Activated T-helper 2 cell treated with anti-CD3 and anti-CD28 coated beads, Interferon-gamma antibody, Interleukin-2, Interleukin-4, amounts not matched to agents 10 μg/mL and 5 μg/mL and 100 μg/mL, durations not matched to agents 14 hours and 24 hours and 36 hours (primary cell): ENCODE measurements at regions not wholly inside any gene's neighbourhood (a gene's known extent, or its start where the extent isn't known, plus 50 kb on each side); places are given as distances from the start of the nearest gene placed in this dataset.
"Not testable (repeated sequence)": the region's sequence is repeated elsewhere in the genome, so short reads cannot be mapped to it uniquely, and the experiment has no call there.

Experiments used
- DNase-seq: peaks from one replicate; pipeline ENCODE4 v3.0.0; 2021; ENCODE audit warnings: low spot score
- H3K27ac Mint-ChIP-seq: one replicate; pipeline ENCODE4 v1.8.0; 2021; ENCODE audit warnings: mixed read lengths
- H3K27me3 Mint-ChIP-seq: one replicate; pipeline ENCODE4 v1.8.0; 2021; ENCODE audit warnings: low read depth, mixed read lengths
- H3K36me3 Mint-ChIP-seq: one replicate; pipeline ENCODE4 v1.8.0; 2021; ENCODE audit warnings: low read depth, mixed read lengths
- H3K4me1 Mint-ChIP-seq: one replicate; pipeline ENCODE4 v1.8.0; 2021; ENCODE audit warnings: low read depth, mixed read lengths
- H3K4me3 Mint-ChIP-seq: one replicate; pipeline ENCODE4 v1.8.0; 2021; ENCODE audit warnings: low read depth, mild to moderate bottlenecking, moderate library complexity, mixed read lengths
- H3K9me3 Mint-ChIP-seq: one replicate; pipeline ENCODE4 v1.8.0; 2021; ENCODE audit warnings: mixed read lengths
- intact Hi-C: fragments of 100-400 bp; cut with micrococcal nuclease; formaldehyde crosslinking; loops from one replicate; pipeline ENCODE4 v1.15.1; 2023

DNA sequence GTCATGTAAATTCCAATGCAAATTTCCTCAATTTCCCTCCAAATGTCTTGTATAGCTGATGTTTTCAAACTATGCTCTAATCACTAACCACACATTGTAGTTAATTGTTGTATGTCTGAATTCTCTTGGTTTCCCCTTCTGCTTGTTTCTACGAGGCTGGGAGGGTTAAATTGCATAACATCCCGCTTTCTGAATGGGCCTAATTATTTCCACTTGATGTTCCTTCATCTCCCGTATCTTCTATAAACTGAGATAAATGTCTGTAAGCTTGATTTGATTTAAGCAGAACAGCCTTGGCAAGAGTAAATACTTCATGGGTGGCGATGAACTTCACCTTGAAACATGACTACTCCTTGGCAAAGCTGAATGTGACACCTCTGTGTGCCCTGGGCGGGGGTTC lies 72.2 kb downstream of the SERINC2 start:
- Mint-ChIP-seq H3K27me3 (peaks cover 4% of the 10 kb centered on the region), H3K9me3 (peaks cover 2% of the 10 kb centered on the region), H3K4me1 (peaks cover 12% of the 10 kb centered on the region), H3K27ac (no peak overlapping the region), H3K36me3 (no peaks in the 10 kb centered on the region), H3K4me3 (no peak overlapping the region)
- intact Hi-C loops: no loop called here
- DNase-seq: no peak

DNA sequence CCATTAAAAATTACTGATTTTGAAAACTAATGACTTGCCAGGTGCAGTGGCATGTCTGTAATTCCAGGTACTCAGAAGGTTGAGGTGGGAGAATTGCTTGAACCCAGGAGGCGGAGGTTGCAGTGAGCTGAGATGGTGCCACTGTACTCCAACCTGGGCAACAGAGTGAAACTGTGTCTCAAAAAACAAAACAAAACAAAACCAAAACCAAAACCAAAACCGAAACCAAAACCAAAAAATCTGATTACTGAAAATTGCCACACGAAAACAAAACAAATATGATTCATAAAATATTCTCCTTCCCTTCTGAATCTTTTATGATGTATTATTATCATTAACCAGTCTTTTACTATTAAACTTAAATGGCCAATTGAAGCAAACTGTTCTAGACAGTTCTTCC lies 74.1 kb downstream of the SERINC2 start:
- Mint-ChIP-seq H3K27me3 (peaks cover 10% of the 10 kb centered on the region), H3K27ac (no peak overlapping the region), H3K4me3 (no peak overlapping the region), H3K9me3 (peaks cover 5% of the 10 kb centered on the region), H3K4me1 (peaks cover 12% of the 10 kb centered on the region), H3K36me3 (no peaks in the 10 kb centered on the region)
- intact Hi-C loops: no loop called here
- DNase-seq: no peak

DNA sequence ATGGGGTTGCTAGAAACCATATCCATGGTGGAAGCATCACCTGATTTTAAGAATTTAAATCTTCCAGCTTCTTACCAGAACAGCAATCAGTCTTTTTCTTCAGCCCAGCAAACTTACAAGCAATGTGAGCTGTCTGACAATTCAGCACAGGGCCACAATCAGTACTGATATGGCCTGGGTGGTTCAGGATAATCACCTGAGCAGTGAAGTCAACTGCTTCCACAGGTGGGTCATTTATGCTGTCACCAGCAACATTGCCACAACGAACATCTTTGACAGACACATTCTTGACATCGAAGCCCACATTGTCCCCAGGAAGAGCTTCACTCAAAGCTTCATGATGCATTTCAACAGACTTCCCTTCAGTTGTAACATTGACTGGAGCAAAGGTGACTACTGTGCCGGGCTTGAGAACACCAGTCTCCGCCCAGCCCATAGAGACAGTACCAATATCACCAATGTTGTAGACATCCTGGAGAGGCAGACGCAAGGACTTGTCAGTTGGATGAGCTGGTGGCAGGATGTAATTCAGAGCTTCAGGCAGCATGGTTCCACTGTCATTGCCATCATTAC lies 74.8 kb downstream of the SERINC2 start:
- intact Hi-C loops: no loop called here
- Mint-ChIP-seq H3K4me3 (no peak overlapping the region), H3K36me3 (no peaks in the 10 kb centered on the region), H3K27me3 (peaks cover 10% of the 10 kb centered on the region), H3K4me1 (peaks cover 12% of the 10 kb centered on the region), H3K27ac (no peak overlapping the region), H3K9me3 (peaks cover 5% of the 10 kb centered on the region)
- no peak for DNase-seq

DNA sequence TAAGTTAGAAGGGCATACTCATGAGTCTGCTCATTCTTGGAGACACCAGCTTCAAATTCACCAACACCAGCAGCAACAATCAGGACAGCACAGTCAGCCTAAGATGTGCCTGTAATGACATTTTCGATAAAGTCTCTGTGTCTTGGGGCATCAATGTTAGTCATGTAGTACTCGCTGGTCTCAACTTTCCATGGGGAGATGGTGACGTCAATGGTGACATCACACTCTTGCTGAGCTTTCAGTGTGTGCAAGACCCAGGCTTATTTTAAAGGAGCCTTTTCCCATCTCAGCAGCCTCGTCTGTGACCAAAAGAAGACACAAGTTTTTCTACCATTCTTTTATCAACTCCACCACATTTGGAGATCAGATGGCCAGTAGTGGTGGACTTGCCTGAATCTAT lies 75.5 kb downstream of the SERINC2 start:
- no peaks in the 10 kb centered on the region for H3K36me3 Mint-ChIP-seq
- H3K27ac Mint-ChIP-seq: no peak overlapping the region
- intact Hi-C loops: no loop called here
- H3K4me3 Mint-ChIP-seq: no peak overlapping the region
- H3K9me3 Mint-ChIP-seq: peaks cover 5% of the 10 kb centered on the region
- peaks cover 16% of the 10 kb centered on the region for H3K27me3 Mint-ChIP-seq
- peaks cover 12% of the 10 kb centered on the region for H3K4me1 Mint-ChIP-seq
- DNase-seq: no peak

DNA sequence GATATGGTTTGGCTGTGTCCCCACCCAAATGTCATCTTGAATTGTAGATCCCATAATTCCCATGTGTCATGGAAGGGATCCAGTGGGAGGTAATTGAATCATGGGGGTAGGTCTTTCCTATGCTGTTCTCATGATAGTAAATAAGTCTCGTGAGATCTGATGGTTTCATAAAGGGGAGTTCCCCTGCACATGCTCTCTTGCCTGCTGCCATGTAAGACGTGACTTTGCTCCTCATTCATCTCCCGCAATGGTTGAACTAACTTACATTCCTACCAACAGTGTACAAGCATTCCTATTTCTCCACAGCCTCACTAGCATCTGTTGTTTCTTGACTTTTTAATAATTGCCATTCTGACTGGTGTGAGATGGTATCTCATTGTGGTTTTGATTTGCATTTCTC lies 76.6 kb downstream of the SERINC2 start:
- H3K4me1 Mint-ChIP-seq: peaks cover 12% of the 10 kb centered on the region
- H3K36me3 Mint-ChIP-seq, DNase-seq, H3K4me3 Mint-ChIP-seq, H3K9me3 Mint-ChIP-seq, intact Hi-C loops, H3K27ac Mint-ChIP-seq: not testable (repeated sequence)
- H3K27me3 Mint-ChIP-seq: peaks cover 18% of the 10 kb centered on the region

DNA sequence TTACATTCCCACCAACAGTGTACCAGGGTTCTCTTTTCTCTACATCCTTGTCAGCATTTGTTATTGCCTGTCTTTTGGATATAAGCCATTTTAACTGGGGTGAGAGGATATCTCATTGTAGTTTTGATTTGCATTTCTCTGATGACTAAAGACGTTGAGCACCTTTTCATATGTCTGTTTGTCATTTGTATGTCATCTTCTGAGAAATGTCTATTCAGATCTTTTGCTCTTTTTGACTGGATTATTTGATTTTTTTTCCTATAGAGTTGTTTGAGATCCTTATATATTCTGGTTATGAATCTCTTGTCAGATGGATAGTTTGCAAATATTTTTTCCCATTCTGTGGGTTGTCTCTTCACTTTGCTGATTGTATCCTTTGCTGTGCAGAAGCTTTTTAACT lies 77.6 kb downstream of the SERINC2 start:
- H3K27ac Mint-ChIP-seq, H3K36me3 Mint-ChIP-seq, DNase-seq, H3K4me3 Mint-ChIP-seq, H3K9me3 Mint-ChIP-seq, intact Hi-C loops: not testable (repeated sequence)
- Mint-ChIP-seq H3K27me3 (peaks cover 18% of the 10 kb centered on the region), H3K4me1 (peaks cover 12% of the 10 kb centered on the region)

DNA sequence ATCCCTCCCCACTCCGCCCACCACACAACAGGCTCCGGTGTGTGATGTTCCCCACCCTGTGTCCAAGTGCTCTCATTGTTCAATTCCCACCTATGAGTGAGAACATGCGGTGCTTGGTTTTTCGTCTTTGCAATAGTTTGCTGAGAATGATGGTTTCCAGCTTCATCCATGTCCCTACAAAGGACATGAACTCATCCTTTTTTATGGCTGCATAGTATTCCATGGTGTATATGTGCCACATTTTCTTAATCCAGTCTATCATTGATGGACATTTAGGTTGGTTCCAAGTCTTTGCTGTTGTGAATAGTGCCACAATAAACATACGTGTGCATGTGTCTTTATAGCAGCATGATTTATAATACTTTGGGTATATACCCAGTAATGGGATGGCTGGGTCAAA lies 81.0 kb upstream of the TINAGL1 start:
- H3K27me3 Mint-ChIP-seq: peaks cover 20% of the 10 kb centered on the region
- DNase-seq, H3K4me1 Mint-ChIP-seq, H3K27ac Mint-ChIP-seq, H3K4me3 Mint-ChIP-seq, intact Hi-C loops, H3K9me3 Mint-ChIP-seq, H3K36me3 Mint-ChIP-seq: not testable (repeated sequence)

DNA sequence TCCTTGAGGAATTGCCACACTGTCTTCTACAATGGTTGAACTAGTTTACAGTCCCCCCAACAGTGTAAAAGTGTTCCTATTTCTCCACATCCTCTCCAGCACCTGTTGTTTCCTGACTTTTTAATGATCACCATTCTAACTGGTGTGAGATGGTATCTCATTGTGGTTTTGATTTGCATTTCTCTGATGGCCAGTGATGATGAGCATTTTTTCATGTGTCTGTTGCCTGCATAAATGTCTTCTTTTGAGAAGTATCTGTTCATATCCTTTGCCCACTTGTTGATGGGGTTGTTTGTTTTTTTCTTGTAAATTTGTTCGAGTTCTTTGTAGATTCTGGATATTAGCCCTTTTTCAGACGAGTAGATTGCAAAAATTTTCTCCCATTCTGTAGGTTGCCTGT lies 80.5 kb upstream of the TINAGL1 start:
- H3K9me3 Mint-ChIP-seq, H3K4me3 Mint-ChIP-seq, H3K36me3 Mint-ChIP-seq, H3K4me1 Mint-ChIP-seq, H3K27ac Mint-ChIP-seq, intact Hi-C loops, DNase-seq: not testable (repeated sequence)
- peaks cover 20% of the 10 kb centered on the region for H3K27me3 Mint-ChIP-seq

DNA sequence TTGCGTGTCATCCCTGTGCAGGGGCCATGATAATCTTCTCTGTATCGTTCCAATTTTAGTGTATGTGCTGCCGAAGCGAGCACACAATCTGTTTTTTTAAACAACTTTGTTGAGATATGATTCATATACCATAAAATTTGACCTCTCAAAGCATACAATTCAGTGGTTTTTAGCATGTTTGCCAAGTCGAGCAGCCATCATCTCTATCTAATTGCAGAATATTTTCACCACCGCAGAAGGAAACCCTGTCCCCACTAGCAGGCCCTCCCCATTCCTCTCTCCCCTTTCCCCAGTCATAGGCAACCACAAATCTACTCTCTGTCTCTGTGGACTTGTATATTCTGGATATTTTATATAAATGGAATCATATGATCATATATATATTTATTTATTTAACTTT lies 78.7 kb upstream of the TINAGL1 start:
- Mint-ChIP-seq H3K27ac (no peak overlapping the region), H3K4me3 (no peak overlapping the region), H3K27me3 (peaks cover 14% of the 10 kb centered on the region), H3K36me3 (no peaks in the 10 kb centered on the region), H3K9me3 (no peaks in the 10 kb centered on the region), H3K4me1 (no peaks in the 10 kb centered on the region)
- no peak for DNase-seq
- intact Hi-C loops: no loop called here

DNA sequence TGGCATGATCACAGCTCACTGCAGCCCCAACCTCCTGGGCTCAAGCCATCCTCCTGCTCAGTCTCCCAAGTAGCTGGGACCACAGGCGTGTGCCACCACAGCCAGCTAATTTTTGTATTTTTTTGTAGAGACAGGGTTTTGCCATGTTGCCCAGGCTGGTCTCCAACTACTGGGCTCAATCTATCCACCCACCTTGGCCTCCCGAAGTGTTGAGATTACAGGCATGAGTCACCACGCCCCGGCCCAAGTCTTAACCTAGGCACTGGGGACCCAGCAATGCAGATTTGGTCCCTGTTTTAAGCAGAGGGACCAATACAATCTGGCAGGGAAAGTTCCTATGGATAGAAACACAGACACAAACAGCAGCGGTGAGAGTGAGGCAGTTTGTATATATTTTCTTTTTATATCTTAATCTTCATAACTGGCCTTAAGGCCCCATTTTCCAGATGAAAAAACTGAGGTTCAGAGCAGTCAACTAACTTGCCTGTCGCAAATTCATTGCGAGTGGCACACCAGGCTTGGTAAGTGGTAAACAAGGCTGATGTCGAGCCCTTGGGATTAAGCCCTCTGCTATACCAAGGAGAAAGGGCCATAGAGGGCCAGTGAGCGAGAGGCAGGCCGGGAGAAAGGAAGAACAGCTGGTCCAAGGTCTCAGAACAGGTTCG lies 77.8 kb upstream of the TINAGL1 start:
- Mint-ChIP-seq H3K27me3 (peaks cover 12% of the 10 kb centered on the region), H3K9me3 (no peaks in the 10 kb centered on the region), H3K36me3 (no peaks in the 10 kb centered on the region), H3K4me3 (no peak overlapping the region), H3K4me1 (no peaks in the 10 kb centered on the region), H3K27ac (no peak overlapping the region)
- no peak for DNase-seq
- intact Hi-C loops: no loop called here

DNA sequence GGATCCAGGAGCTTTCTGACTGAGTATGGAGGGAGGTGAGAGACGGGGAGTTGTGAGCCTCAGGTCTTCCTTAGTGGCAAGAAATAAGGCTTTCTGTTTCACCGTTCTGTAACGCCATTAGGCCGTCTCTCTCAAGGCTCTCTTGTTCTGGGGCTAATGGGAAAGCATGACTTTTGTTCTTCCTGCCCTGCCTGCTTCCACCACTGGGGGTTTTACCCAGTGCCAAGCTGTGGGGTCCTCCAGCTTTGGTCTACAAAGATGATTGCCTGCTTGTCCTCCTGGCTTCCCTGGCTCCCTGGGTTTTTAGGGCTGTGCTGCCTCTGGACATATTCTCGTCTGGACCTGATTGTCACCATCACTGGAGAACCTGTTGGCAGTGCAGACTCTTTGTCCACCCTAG lies 74.8 kb upstream of the TINAGL1 start:
- H3K9me3 Mint-ChIP-seq: no peaks in the 10 kb centered on the region
- intact Hi-C loops: no loop called here
- H3K27me3 Mint-ChIP-seq: peaks cover 10% of the 10 kb centered on the region
- H3K4me1 Mint-ChIP-seq: peaks cover 13% of the 10 kb centered on the region
- no peak for DNase-seq
- H3K36me3 Mint-ChIP-seq: no peaks in the 10 kb centered on the region
- no peak overlapping the region for H3K4me3 Mint-ChIP-seq
- no peak overlapping the region for H3K27ac Mint-ChIP-seq

DNA sequence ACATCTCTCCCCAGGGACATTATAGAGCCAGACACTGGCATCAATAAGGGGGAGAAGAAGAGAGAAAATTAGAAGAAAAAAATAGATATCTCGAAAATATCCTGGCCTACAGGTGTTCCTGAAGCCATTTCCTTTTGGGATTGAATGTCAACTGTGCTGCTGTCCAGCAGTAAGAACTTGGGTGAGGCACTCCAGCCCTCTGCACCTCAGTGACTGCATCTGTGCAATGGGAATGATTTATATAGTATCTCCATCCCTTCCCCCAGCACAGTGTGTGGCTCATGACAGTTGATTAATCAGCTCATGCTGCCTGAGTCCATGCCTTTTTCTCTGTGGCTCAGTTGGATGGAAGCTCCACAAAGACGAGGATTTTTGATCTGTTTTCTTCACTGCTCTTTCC lies 74.1 kb upstream of the TINAGL1 start:
- Mint-ChIP-seq H3K9me3 (no peaks in the 10 kb centered on the region), H3K36me3 (no peaks in the 10 kb centered on the region), H3K27ac (no peak overlapping the region), H3K4me1 (peaks cover 13% of the 10 kb centered on the region), H3K27me3 (peaks cover 10% of the 10 kb centered on the region), H3K4me3 (no peak overlapping the region)
- intact Hi-C loops: no loop called here
- DNase-seq: no peak

DNA sequence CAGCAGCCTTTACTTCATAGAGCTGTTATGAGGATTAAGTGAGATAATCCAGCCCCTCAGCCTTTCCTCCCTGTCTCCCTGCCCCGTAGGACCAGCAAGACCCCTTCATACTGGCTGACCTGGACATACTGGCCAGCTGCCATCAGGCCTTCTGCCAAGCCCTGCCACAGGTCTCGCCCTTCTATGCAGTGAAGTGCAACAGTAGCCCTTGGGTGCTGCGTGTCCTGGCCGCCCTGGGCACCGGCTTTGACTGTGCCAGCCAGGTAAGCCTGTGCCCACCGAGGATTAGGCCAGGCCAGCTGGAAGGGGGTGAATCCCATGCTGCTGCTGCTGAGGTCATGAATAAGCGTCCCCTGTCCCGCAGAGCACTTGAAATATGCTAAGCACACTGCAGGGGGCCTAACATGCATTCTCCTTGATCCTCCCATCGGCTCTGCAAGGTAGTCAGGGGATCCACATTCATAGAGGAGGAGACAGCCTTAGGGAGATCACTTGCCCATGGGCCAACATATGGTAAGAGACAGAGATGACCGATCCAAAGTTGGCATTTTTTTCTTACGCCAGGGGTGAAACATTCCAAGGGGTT lies 73.3 kb upstream of the TINAGL1 start:
- Mint-ChIP-seq H3K36me3 (no peaks in the 10 kb centered on the region), H3K27ac (no peak overlapping the region), H3K4me1 (peaks cover 13% of the 10 kb centered on the region), H3K27me3 (peaks cover 9% of the 10 kb centered on the region), H3K9me3 (no peaks in the 10 kb centered on the region), H3K4me3 (no peak overlapping the region)
- intact Hi-C loops: no loop called here
- DNase-seq: no peak
